Renal pelvis (tissue), 1 donor: ENCODE measurements at regions not wholly inside any gene's neighbourhood (a gene's known extent, or its start where the extent isn't known, plus 50 kb on each side); places are given as distances from the start of the nearest gene placed in this dataset.
A peak's percentile ranks its signal among the peaks of the same experiment; 100 is the strongest.

Experiments
- DNase-seq: peaks from one replicate; pipeline ENCODE4 v3.0.0-alpha.2; 2013

GRCh38 chr1:95427525-95427924, 193.5 kb downstream of the RWDD3 start:
- no peak for DNase-seq

DNA sequence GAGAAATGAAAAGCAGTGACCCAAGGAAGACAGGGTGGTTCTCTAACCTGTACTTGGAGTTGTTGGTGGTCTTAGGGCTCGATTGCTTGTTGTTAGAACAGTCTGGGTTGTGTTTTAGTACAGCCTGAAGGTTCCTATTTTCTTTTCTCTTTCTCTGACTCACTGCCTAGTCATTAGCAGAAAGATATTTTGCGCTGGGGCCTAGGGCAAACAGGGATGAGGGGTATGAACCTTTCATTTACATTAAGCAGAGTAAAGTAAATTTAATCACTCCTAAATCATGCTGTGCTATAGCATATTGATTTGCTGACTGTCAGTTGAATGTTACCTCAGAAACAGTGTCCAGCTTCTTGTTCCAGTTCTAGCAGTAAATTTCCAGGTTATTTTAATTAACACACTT, 197.2 kb downstream of the RWDD3 start:
- no peak for DNase-seq

DNA sequence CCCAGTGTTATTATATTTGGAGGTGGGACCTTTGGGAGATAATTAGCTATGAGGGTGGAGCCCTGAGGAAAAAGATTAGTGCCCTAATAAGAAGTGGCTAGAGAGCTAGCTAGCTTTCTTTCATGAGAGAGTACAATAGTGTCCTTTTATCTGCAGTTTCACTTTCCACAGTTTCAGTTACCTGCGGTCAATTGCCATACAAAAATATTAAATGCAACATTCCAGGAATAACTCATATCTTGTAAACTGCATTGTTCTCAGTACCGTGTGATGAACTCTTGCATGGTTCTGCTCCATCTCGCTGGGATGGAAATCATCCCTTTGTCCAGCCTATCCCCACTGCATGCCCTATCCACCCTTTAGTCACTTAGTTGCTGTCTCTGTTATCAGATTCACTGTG, 201.6 kb downstream of the RWDD3 start:
- no peak for DNase-seq

DNA sequence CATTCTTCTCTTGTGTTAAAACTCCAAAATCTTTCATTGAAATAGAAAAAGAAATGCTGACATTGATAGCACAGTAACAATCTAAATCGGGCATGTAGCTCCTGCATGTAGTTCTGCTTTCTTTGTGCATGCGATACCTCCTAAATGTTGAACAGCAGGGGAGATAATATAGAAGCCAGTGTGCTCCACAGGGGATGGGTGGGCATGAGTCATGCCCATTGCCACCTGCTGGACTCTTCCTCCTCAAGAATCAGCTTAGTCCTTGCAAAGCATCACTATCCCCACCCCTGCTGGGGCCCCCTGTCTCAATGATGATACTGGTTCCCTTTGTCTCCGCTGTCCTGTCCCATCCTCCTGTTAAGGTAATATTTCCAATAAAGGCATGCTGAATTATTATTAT, 203.0 kb downstream of the RWDD3 start:
- DNase-seq, result no peak

GRCh38 chr1:95437781-95438180, 203.8 kb downstream of the RWDD3 start:
- no peak for DNase-seq

GRCh38 chr1:95438218-95438948, 204.4 kb downstream of the RWDD3 start:
- no peak for DNase-seq

GRCh38 chr1:95440511-95440910, 206.5 kb downstream of the RWDD3 start:
- no peak for DNase-seq

DNA sequence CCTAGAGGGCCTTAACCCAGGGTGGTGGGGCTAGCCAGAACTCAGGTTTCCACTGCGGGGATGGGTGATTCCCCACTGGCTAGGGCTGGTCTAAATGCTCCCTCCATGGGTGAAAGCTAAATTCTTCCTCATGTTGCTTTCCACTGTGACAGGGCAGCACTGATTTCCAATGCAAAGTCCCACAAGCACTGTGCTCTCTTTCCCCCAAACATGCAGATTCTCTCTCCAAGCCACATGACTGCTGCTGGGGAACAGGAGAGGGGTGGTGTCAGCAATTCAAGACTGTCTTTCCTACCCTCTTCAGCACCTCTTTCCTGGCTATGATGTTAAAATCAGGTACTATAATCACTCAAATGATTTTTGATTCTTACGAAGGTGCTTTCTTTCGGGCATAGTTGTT, 215.5 kb downstream of the RWDD3 start:
- no peak for DNase-seq

DNA sequence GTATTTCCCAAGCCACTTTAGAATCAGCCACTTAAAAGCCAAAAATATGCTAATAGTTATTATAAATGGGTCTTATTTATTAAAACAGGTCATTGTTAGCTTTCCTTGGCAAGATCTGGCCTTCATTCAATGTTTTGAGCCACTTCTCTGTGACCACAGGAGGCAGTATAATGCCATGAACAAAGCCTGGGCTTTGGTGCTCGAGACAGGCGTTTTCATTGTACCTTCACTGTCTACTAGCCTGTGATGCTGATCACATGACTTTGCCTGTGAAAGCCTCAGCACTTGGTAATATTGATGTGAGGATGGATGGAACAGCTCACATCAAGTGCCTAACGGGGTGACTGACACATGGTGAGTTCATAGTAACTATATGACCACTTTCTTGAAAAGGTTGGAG, 217.0 kb downstream of the RWDD3 start:
- no peak for DNase-seq

DNA sequence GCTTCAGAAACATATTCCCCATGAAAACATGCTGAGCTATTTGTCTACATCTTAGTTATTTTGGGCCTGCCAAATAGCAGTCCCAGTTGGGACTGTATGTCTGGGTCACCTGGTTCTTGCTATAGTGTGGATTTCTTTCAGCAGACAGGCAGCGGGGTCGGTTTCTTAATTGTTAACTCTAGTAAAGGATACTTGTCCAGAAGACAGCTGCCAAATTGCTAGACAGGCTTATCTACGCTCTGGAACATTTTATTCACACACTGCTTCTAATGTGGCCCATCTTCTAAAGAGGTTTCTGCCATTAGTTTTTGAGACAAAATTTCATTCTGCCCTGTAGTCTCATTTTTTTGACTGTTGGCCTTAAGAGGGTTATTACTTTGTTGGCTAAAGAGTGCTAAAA, 217.9 kb downstream of the RWDD3 start:
- no peak for DNase-seq

GRCh38 chr1:95453053-95453452, 219.0 kb downstream of the RWDD3 start:
- DNase-seq, result no peak

DNA sequence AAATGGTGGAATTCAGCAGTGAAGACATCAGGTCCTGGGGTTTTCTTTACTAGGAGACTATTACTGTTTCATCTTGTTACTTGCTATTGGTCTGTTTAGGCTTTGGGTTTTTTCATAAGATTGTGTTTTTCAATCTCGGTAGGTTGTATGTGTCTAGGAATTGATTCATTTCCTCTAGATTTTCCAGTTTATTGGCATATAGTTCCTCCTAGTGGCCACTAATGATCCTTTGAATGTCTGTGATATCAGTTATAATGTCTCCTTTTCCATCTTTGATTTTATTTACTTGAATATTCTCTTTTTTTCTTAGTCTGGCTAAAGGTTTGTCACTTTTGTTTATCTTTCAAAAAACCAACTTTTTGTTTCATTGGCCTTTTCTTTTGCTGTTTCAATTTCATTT, 233.0 kb downstream of the RWDD3 start:
- DNase-seq, result no peak

DNA sequence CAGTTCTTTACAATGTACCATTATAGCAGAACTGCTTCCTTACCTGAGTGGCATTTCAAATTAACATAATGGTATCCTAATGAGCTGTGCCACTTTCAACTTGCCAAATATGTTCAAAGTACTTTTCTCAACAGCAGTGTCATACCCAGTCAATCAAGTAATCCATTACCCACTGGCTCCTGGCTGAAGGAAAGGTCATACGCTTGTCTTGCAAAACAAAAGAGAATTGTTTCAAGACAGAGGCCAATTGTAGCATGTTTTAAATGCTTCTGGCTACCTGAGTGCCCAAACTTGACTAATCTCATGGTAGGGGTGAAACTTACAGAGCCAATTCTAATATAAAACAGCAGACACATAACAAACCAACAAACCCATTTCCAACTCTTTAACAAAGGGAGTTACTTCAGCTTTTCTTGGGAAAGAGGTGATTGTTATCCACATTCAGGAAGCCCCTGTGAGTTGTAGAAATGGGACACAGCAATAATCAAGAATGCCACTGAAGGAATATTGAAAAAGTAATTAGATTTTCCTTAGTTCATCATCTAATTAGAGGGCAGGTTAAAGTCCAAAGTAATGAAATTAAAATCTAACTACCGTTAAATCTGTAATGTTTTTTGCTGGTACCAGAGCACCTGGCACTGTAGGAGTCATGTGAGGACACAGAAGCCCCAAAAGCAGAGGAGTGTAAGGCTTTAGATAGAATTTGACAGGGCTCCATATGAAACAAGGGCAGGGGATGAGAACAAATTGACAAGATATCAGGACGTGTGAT, 241.9 kb downstream of the RWDD3 start:
- no peak for DNase-seq

- no peak for DNase-seq
Measured at GRCh38 chr1:95496307-95496706, 262.3 kb downstream of the RWDD3 start.

DNA sequence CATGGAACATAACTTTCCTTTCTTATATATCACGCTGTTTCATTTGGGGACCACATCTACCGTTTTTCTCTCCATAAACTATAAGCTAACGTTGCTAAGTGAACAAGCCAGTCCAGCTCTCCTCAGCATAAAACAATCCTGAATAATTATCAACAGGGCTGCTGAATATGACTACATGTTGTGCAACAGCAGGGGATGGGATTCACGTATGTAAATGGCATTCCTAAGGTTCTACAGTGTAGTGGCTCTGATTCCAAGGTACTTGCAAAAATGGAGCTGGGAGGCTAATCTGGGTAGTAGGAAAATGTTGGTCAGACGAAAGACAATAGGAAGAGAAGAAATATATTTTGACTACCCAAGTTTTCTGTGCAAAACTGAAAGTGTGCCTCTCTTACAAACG, 262.8 kb downstream of the RWDD3 start:
- DNase-seq, result no peak

GRCh38 chr1:95497566-95497965, 263.6 kb downstream of the RWDD3 start:
- peak; percentile 21 for DNase-seq

DNA sequence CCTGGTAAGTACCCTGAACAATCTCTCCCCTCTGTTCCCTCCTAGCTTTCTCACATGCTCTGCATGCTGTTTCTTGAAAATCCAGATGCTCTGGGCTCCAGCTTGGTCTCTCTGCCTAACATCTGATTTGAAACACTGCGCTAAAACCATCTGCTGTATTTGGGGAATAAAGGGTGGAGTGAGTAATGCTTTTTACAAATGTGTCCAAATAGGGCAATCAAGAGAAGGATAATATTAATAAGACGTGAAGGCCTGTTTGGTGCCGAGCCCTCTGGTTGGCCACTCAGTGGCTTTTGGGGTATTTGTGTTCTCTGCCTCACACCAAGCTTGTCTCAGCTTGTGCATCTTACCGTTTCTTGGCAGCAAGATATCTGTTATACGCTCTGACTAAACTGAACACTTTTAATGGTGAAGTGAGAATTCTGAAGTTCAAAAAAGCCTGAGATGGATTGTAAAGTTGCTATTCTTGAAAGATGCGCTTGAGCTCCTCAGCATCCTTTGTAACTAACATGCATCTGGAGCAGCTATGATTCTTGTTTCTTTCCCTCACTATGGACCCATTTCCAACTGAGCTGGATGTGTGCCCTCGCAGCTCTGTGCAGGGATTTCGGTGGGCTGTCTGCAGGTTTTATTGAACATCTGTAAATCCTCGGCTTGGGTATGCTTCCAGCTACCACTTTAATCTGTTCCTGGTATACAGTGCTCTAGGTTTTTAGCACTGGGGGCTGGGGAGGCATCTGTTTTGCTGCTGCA, 269.4 kb downstream of the RWDD3 start:
- DNase-seq, result no peak

DNA sequence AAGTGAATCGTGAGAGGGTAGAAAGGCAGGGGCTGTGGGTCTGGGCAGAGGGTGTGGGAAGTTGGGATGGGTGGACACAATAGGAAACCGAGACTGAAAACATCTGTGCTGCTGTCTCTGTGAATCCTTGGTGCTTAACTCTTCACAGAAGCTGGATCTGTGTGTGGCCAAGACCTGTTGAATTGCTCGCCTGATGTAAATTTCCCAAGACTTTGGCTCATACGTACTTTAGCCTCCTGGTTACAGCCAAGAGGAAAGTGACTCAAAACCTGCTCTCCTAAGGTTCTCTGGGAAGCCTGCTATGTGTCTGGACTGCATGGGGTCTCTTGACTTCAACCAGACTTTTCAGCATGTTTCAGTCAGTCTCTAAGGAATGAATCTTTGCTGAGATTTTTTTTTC, 270.3 kb downstream of the RWDD3 start:
- no peak for DNase-seq

DNA sequence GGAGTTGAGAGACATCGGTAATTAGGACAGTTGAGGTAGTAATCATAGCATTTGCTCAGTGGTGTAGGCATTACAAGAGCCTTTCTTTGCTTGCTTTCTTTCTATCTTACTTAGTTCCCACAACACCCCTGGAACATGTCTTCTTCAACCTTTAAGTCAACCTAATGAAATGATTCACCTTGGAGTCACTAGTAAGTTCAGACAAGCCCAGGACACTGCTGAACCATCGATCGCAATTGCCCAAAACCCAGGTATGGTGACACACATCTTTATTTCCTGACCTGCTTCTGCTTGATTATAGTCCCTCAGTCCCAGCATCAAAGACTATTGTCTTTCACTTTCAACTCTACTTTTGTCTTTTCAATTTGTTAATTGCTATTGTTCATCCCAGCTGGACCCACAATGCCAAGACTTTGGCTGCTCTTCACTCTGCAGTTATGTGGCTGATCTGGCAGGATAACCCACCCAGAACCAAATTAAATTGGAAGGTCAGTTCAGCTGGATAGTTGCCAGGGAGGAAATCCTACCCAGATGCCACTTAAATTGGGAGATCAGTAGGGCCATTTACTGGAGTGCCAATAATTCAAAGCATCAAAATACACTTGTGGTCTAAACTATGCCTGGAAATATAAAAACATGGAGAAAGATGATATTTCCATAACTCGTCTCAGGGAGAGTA, 272.9 kb downstream of the RWDD3 start:
- DNase-seq, result no peak

DNA sequence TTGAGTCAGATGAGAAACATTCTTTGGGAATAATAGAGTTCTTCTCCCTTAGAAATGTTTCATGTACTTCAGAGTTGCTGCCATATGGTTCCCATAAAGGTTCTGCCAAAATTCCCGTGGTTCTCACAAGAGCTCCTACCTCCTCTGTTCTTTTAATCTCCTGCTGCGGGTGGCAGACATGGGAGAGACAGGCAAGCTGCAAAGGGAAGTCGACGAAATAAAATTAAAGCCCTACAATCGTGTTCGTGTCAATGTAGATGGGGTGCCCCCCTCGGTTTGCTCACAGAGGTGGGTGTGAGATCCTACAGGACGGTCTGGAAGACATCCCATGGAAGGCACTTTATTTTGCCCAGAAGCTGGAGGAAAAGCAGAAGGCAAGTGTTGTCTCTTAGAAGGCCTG, 276.0 kb downstream of the RWDD3 start:
- DNase-seq, result no peak

DNA sequence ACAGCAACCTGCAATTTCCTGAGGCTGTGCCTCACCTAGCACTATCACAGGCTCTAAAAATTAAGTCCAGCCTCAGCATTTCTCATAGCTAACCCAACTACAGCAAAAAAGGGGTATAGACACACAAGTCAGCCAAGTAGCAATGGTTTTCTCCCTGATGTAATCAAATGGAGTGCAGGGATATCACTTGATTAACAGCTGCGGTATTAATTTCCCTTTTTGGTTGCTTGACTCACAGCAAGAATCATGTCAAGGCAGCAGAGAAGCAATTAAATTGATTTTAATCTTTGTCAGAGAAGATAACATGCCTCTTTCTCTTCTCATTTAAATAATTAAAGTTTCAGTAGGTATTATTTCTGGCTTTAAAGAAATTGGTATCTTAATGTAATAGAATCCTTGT, 278.9 kb downstream of the RWDD3 start:
- no peak for DNase-seq

GRCh38 chr1:95517506-95517905, 283.5 kb downstream of the RWDD3 start:
- no peak for DNase-seq
